ENCODE measurements at regions not wholly inside any gene's neighbourhood (a gene's known extent, or its start where the extent isn't known, plus 50 kb on each side); places are given as distances from the start of the nearest gene placed in this dataset.

- in situ Hi-C loops (cut with MboI), result no loop called here
- no peak for FAIRE-seq
- no TSS peak for BruUV-seq (replicated peaks)
- RAD21 ChIA-PET (ENCODE audit: unreplicated experiment), result no interaction called here
- no peak for ATAC-seq
- H3K4me3 ChIP-seq, result no peak overlapping the region
- no peaks in the 10 kb centered on the region for H4K20me1 ChIP-seq (ENCODE audit: control insufficient read depth, insufficient read depth)
- CTCF ChIA-PET, result no interaction called here
- H3K9ac ChIP-seq (ENCODE audit: control insufficient read depth, insufficient read depth, low read length), result no peak overlapping the region
- POLR2A ChIA-PET, result no interaction called here
- no peak overlapping the region for H3K27ac ChIP-seq (ENCODE audit: control insufficient read depth, insufficient read depth)
- H3K79me2 ChIP-seq (ENCODE audit: control insufficient read depth, insufficient read depth, low read length), result no peaks in the 10 kb centered on the region
- H3K4me1 ChIP-seq (ENCODE audit: control insufficient read depth, insufficient read depth, low read length), result no peaks in the 10 kb centered on the region
- WGBS (ENCODE audit: insufficient coverage, insufficient replicate concordance, low lambda C conversion rate, missing lambda C conversion rate), result 30% methylated on average over 7 of the region's 7 CpGs
- TF ChIP-seq, protein P1, sequence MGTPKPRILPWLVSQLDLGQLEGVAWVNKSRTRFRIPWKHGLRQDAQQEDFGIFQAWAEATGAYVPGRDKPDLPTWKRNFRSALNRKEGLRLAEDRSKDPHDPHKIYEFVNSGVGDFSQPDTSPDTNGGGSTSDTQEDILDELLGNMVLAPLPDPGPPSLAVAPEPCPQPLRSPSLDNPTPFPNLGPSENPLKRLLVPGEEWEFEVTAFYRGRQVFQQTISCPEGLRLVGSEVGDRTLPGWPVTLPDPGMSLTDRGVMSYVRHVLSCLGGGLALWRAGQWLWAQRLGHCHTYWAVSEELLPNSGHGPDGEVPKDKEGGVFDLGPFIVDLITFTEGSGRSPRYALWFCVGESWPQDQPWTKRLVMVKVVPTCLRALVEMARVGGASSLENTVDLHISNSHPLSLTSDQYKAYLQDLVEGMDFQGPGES (IDR thresholded peaks at IDR 0.05), result no peak
- TF ChIP-seq STAT3 (IDR thresholded peaks at IDR 0.05; ENCODE audit: low read depth, low read length) (no peak), SREBF2 (IDR thresholded peaks at IDR 0.05; ENCODE audit: low read length) (no peak), RAD51 (IDR thresholded peaks at IDR 0.05) (no peak), BCL11A (IDR thresholded peaks at IDR 0.05; ENCODE audit: low read depth, low read length) (no peak), ETV6 (conservative IDR thresholded peaks at IDR 0.05 in 1 of 2, IDR thresholded peaks at IDR 0.05 in 1 of 2; ENCODE audit: borderline replicate concordance in 1 of 2, low read depth in 1 of 2) (no peak), BCLAF1 (IDR thresholded peaks at IDR 0.05) (no peak), POLR2A (IDR thresholded peaks at IDR 0.05; ENCODE audit: low read depth, low read length) (no peak), SUPT20H (IDR thresholded peaks at IDR 0.05; ENCODE audit: borderline replicate concordance, control insufficient read depth, low read depth, low read length) (no peak), FOS (IDR thresholded peaks at IDR 0.05; ENCODE audit: borderline replicate concordance, extremely low read depth, insufficient read length) (no peak), KDM1A (IDR thresholded peaks at IDR 0.05; ENCODE audit: borderline replicate concordance) (no peak), RCOR1 (conservative IDR thresholded peaks at IDR 0.05; ENCODE audit: low read depth, low read length) (no peak), ZBTB11 (CRISPR knock-in tag; IDR thresholded peaks at IDR 0.05) (no peak), KLF5 (IDR thresholded peaks at IDR 0.05; ENCODE audit: partially characterized antibody) (no peak), GATAD2B (conservative IDR thresholded peaks at IDR 0.05; ENCODE audit: low read depth) (no peak)
- TF ChIP-seq, protein P2, sequence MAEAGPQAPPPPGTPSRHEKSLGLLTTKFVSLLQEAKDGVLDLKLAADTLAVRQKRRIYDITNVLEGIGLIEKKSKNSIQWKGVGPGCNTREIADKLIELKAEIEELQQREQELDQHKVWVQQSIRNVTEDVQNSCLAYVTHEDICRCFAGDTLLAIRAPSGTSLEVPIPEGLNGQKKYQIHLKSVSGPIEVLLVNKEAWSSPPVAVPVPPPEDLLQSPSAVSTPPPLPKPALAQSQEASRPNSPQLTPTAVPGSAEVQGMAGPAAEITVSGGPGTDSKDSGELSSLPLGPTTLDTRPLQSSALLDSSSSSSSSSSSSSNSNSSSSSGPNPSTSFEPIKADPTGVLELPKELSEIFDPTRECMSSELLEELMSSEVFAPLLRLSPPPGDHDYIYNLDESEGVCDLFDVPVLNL (IDR thresholded peaks at IDR 0.05; ENCODE audit: low read depth, low read length), result no peak
- DNase-seq (ENCODE audit: low read depth, low spot score), result no peak
- H3K36me3 ChIP-seq (ENCODE audit: control insufficient read depth in 2 of 2, insufficient read depth in 2 of 2, low read length in 1 of 2), result no peaks in the 10 kb centered on the region
- intact Hi-C loops (cut with micrococcal nuclease; ENCODE audit: unreplicated experiment), result no loop called here
- SMC1A ChIA-PET (ENCODE audit: uncharacterized antibody, unreplicated experiment), result interaction anchor here (1.0 kb wide), 1 partner anchor 11 kb away, joined by 4 read pairs; no protein-coding TSS in a partner anchor
- H3K27me3 ChIP-seq (replicated peaks in 1 of 2; ENCODE audit: control insufficient read depth in 2 of 2, insufficient read depth in 2 of 2, low read length in 1 of 2), result no peaks in the 10 kb centered on the region
- H3K9me3 ChIP-seq (replicated peaks; ENCODE audit: control insufficient read depth, insufficient read depth, low read length), result no peaks in the 10 kb centered on the region
- H2AFZ ChIP-seq (ENCODE audit: control insufficient read depth, low read depth, low read length), result no peak overlapping the region
- H3K4me2 ChIP-seq (ENCODE audit: control insufficient read depth, insufficient read depth), result no peak overlapping the region
Measured at GRCh38 chr13:85512421-85512820, 286.8 kb downstream of the SLITRK6 start.
